Caco-2 (cell line): ENCODE measurements at regions not wholly inside any gene's neighbourhood (a gene's known extent, or its start where the extent isn't known, plus 50 kb on each side); places are given as distances from the start of the nearest gene placed in this dataset.

Source experiments
- BruUV-seq: library from RNA; stranded (reverse); fragments of 400-500 nt; replicated peaks from 2 replicates; lab custom pipeline; 2021; lab: Mats Ljungman, UMichigan
- CTCF ChIA-PET: fragments of 300-600 bp; sonication (Branson Sonifier 250); formaldehyde crosslinking; loops from one replicate; lab custom pipeline; 2022; ENCODE audit warnings: antibody characterized with exemption; lab: Charles Lee
- POLR2A ChIA-PET: fragments of 300-600 bp; sonication (Branson Sonifier 250); formaldehyde crosslinking; loops from one replicate; lab custom pipeline; 2022; ENCODE audit warnings: antibody characterized with exemption; lab: Charles Lee
- DNase-seq, 2 experiments: peaks; one replicate each; pipeline versions ENCODE4 v3.0.0 to v3.0.0-alpha.2; 2020 to 2022
- H3K27me3 ChIP-seq: replicated peaks from 2 replicates; pipeline ENCODE4 v1.6.0; 2011; ENCODE audit warnings: low read length; ENCODE audit not compliant: control insufficient read depth, insufficient read depth
- H3K36me3 ChIP-seq: 2 replicates; pipeline ENCODE4 v1.5.1; 2011; ENCODE audit warnings: low read length; ENCODE audit not compliant: control insufficient read depth, insufficient read depth
- H3K4me1 ChIP-seq: fragments of 250-450 bp; sonication (Bioruptor Pico); 2 replicates; pipeline ENCODE4 v1.5.1; 2020; ENCODE audit warnings: mild to moderate bottlenecking
- H3K4me3 ChIP-seq: 2 replicates; pipeline ENCODE4 v1.5.1; 2011; ENCODE audit warnings: low read depth, mild to moderate bottlenecking, control low read depth, low read length
- H3K9me3 ChIP-seq: fragments of 250-450 bp; sonication (Bioruptor Pico); 2 replicates; pipeline ENCODE4 v1.5.1; 2020; ENCODE audit warnings: mild to moderate bottlenecking, moderate library complexity
- H3K27ac Mint-ChIP-seq: one replicate; pipeline ENCODE4 v1.8.0; 2022; ENCODE audit warnings: mixed read lengths; ENCODE audit not compliant: unreplicated experiment
- H3K27me3 Mint-ChIP-seq: one replicate; pipeline ENCODE4 v1.8.0; 2022; ENCODE audit warnings: mixed read lengths; ENCODE audit not compliant: insufficient read depth, unreplicated experiment
- H3K36me3 Mint-ChIP-seq: one replicate; pipeline ENCODE4 v1.8.0; 2022; ENCODE audit warnings: mild to moderate bottlenecking, mixed read lengths; ENCODE audit not compliant: insufficient read depth, unreplicated experiment
- H3K4me1 Mint-ChIP-seq: one replicate; pipeline ENCODE4 v1.8.0; 2022; ENCODE audit warnings: low read depth, mixed read lengths; ENCODE audit not compliant: unreplicated experiment
- H3K4me3 Mint-ChIP-seq: one replicate; pipeline ENCODE4 v1.8.0; 2022; ENCODE audit warnings: mild to moderate bottlenecking, moderate library complexity, mixed read lengths; ENCODE audit not compliant: unreplicated experiment
- H3K9me3 Mint-ChIP-seq: one replicate; pipeline ENCODE4 v1.8.0; 2022; ENCODE audit warnings: mixed read lengths; ENCODE audit not compliant: unreplicated experiment
- CTCF ChIP-seq, 2 experiments: fragments of 200-600 bp in 1 of 2; IDR thresholded peaks; 1 replicate in 1 of 2; 2 replicates in 1 of 2; pipeline versions ENCODE4 v1.5.1 to v1.8.0; 2011 to 2022; ENCODE audit warnings: antibody characterized with exemption in 1 of 2, control low read depth in 1 of 2, inconsistent platforms in 1 of 2, low read depth in 1 of 2, low read length in 1 of 2, mild to moderate bottlenecking in 1 of 2, moderate library complexity in 1 of 2; ENCODE audit not compliant: insufficient read depth in 1 of 2, severe bottlenecking in 1 of 2, unreplicated experiment in 1 of 2
- intact Hi-C: fragments of 100-400 bp; cut with micrococcal nuclease; formaldehyde crosslinking; loops from one replicate; pipeline ENCODE4 v1.10.0; 2022; ENCODE audit not compliant: unreplicated experiment

- no peaks in the 10 kb centered on the region for H3K36me3 Mint-ChIP-seq
Measured at GRCh38 chr5:5558102-5558501, 135.6 kb downstream of the ICE1 start.

GRCh38 chr5:5551499-5551898 is 129.0 kb downstream of the ICE1 start:
- Mint-ChIP-seq H3K27ac (no peak overlapping the region), H3K27me3 (no peaks in the 10 kb centered on the region), H3K4me3 (no peak overlapping the region), H3K36me3 (no peaks in the 10 kb centered on the region), H3K9me3 (peaks cover 9% of the 10 kb centered on the region), H3K4me1 (no peaks in the 10 kb centered on the region)
- TF ChIP-seq CTCF (IDR thresholded peaks at IDR 0.05; ENCODE audit: insufficient read depth in 1 of 2, low read depth in 1 of 2, low read length in 1 of 2, severe bottlenecking in 1 of 2, unreplicated experiment in 1 of 2), result no peak
- Histone ChIP-seq H3K4me1 (no peaks in the 10 kb centered on the region), H3K4me3 (no peak overlapping the region), H3K36me3 (no peaks in the 10 kb centered on the region), H3K9me3 (no peaks in the 10 kb centered on the region; the same call in 1 of the 2 replicates), H3K27me3 (no peaks in the 10 kb centered on the region)
- ChIA-PET CTCF (no interaction called here), POLR2A (no interaction called here)
- intact Hi-C loops, result no loop called here
- no TSS peak for BruUV-seq
- DNase-seq, result no peak

More at GRCh38 chr5:5558102-5558501, 135.6 kb downstream of the ICE1 start:
- H3K4me3 Mint-ChIP-seq, result no peak overlapping the region
- H3K27me3 Mint-ChIP-seq, result peaks cover 4% of the 10 kb centered on the region
- H3K9me3 ChIP-seq, result no peaks in the 10 kb centered on the region
- no peaks in the 10 kb centered on the region for H3K36me3 ChIP-seq
- intact Hi-C loops, result no loop called here
- ChIA-PET POLR2A (no interaction called here), CTCF (no interaction called here)
- no TSS peak for BruUV-seq
- H3K9me3 Mint-ChIP-seq, result peaks cover 9% of the 10 kb centered on the region
- no peak for DNase-seq
- no peak overlapping the region for H3K27ac Mint-ChIP-seq
- no peaks in the 10 kb centered on the region for H3K4me1 Mint-ChIP-seq
- TF ChIP-seq CTCF (IDR thresholded peaks at IDR 0.05; ENCODE audit: insufficient read depth in 1 of 2, low read depth in 1 of 2, low read length in 1 of 2, severe bottlenecking in 1 of 2, unreplicated experiment in 1 of 2), result no peak
- no peaks in the 10 kb centered on the region for H3K4me1 ChIP-seq
- no peak overlapping the region for H3K4me3 ChIP-seq
- H3K27me3 ChIP-seq, result no peaks in the 10 kb centered on the region

GRCh38 chr5:5546408-5546807 is 123.9 kb downstream of the ICE1 start:
- H3K27ac Mint-ChIP-seq, result no peak overlapping the region
- ChIA-PET POLR2A (no interaction called here), CTCF (no interaction called here)
- no peaks in the 10 kb centered on the region for H3K27me3 Mint-ChIP-seq
- Histone ChIP-seq H3K36me3 (no peaks in the 10 kb centered on the region), H3K9me3 (no peaks in the 10 kb centered on the region), H3K4me3 (no peak overlapping the region), H3K4me1 (no peaks in the 10 kb centered on the region), H3K27me3 (no peaks in the 10 kb centered on the region)
- no TSS peak for BruUV-seq
- H3K36me3 Mint-ChIP-seq, result no peaks in the 10 kb centered on the region
- H3K4me3 Mint-ChIP-seq, result no peak overlapping the region
- DNase-seq, result no peak
- peaks cover 7% of the 10 kb centered on the region for H3K9me3 Mint-ChIP-seq
- no peak for TF ChIP-seq CTCF (IDR thresholded peaks at IDR 0.05; ENCODE audit: insufficient read depth in 1 of 2, low read depth in 1 of 2, low read length in 1 of 2, severe bottlenecking in 1 of 2, unreplicated experiment in 1 of 2)
- no peaks in the 10 kb centered on the region for H3K4me1 Mint-ChIP-seq
- intact Hi-C loops, result no loop called here
